Astrocyte (in vitro differentiated cells and primary cell): ENCODE measurements at regions not wholly inside any gene's neighbourhood (a gene's known extent, or its start where the extent isn't known, plus 50 kb on each side); places are given as distances from the start of the nearest gene placed in this dataset.

Experiments used
- DNase-seq: peaks from one replicate; pipeline ENCODE4 v3.0.0-alpha.2; 2010; ENCODE audit warnings: low read depth
- FAIRE-seq: peaks from 2 replicates; lab custom pipeline; 2011; peaks lifted over from hg19 to GRCh38; lab: Jason Lieb, UNC
- H2AFZ ChIP-seq: 2 replicates; pipeline ENCODE4 v1.6.0; 2012; ENCODE audit warnings: low read depth, low read length, inconsistent platforms
- H3K27ac ChIP-seq: 2 replicates; pipeline ENCODE4 v1.5.1; 2011; ENCODE audit warnings: low read depth, low read length, inconsistent platforms
- H3K27me3 ChIP-seq: 2 replicates; pipeline ENCODE4 v1.6.0; 2011; ENCODE audit warnings: low read length, inconsistent platforms; ENCODE audit not compliant: insufficient read depth
- H3K36me3 ChIP-seq: 2 replicates; pipeline ENCODE4 v1.5.1; 2011; ENCODE audit warnings: low read length, inconsistent platforms; ENCODE audit not compliant: insufficient read depth
- H3K4me1 ChIP-seq: 2 replicates; pipeline ENCODE4 v1.5.1; 2011; ENCODE audit warnings: low read length, inconsistent platforms; ENCODE audit not compliant: insufficient read depth
- H3K4me2 ChIP-seq: 2 replicates; pipeline ENCODE4 v1.6.0; 2012; ENCODE audit warnings: low read length, inconsistent platforms
- H3K4me3 ChIP-seq: 2 replicates; pipeline ENCODE4 v1.5.1; 2011; ENCODE audit warnings: low read depth, mild to moderate bottlenecking, low read length, inconsistent platforms; ENCODE audit not compliant: insufficient read depth
- H3K79me2 ChIP-seq: 2 replicates; pipeline ENCODE4 v1.6.0; 2012; ENCODE audit warnings: mild to moderate bottlenecking, low read length, inconsistent platforms; ENCODE audit not compliant: insufficient read depth
- H3K9ac ChIP-seq: 2 replicates; pipeline ENCODE4 v1.6.0; 2012; ENCODE audit warnings: mild to moderate bottlenecking, low read length, inconsistent platforms
- H3K9me3 ChIP-seq: 2 replicates; pipeline ENCODE4 v1.5.1; 2012; ENCODE audit warnings: low read depth, mild to moderate bottlenecking, low read length, inconsistent platforms; ENCODE audit not compliant: insufficient read depth
- H4K20me1 ChIP-seq: 2 replicates; pipeline ENCODE4 v1.6.0; 2012; ENCODE audit warnings: low read length, inconsistent platforms; ENCODE audit not compliant: insufficient read depth
- H3K27ac Mint-ChIP-seq: one replicate; pipeline ENCODE4 v1.8.0; 2021; ENCODE audit warnings: mild to moderate bottlenecking, mixed read lengths; ENCODE audit not compliant: unreplicated experiment
- H3K27me3 Mint-ChIP-seq: one replicate; pipeline ENCODE4 v1.8.0; 2021; ENCODE audit warnings: low read depth, mixed read lengths; ENCODE audit not compliant: unreplicated experiment
- H3K36me3 Mint-ChIP-seq: one replicate; pipeline ENCODE4 v1.8.0; 2021; ENCODE audit warnings: low read depth, mixed read lengths; ENCODE audit not compliant: unreplicated experiment
- H3K4me1 Mint-ChIP-seq: one replicate; pipeline ENCODE4 v1.8.0; 2021; ENCODE audit warnings: low read depth, mixed read lengths; ENCODE audit not compliant: unreplicated experiment
- H3K4me3 Mint-ChIP-seq: one replicate; pipeline ENCODE4 v1.8.0; 2021; ENCODE audit warnings: mild to moderate bottlenecking, moderate library complexity, mixed read lengths; ENCODE audit not compliant: unreplicated experiment
- H3K9me3 Mint-ChIP-seq: one replicate; pipeline ENCODE4 v1.8.0; 2021; ENCODE audit warnings: mild to moderate bottlenecking, mixed read lengths; ENCODE audit not compliant: unreplicated experiment
- CTCF ChIP-seq: IDR thresholded peaks from 2 replicates; pipeline ENCODE4 v1.5.1; 2011; ENCODE audit warnings: low read depth, mild to moderate bottlenecking, inconsistent platforms, low read length, moderate library complexity; ENCODE audit not compliant: insufficient read depth
- EZH2 ChIP-seq: IDR thresholded peaks from 2 replicates; pipeline ENCODE4 v1.6.1; 2012; ENCODE audit warnings: mild to moderate bottlenecking, low read length, inconsistent platforms; ENCODE audit not compliant: insufficient read depth

- Histone ChIP-seq H3K27ac (no peak overlapping the region), H2AFZ (no peak overlapping the region), H4K20me1 (no peaks in the 10 kb centered on the region), H3K4me1 (peaks cover 7% of the 10 kb centered on the region), H3K4me3 (no peak overlapping the region), H3K36me3 (no peaks in the 10 kb centered on the region), H3K27me3 (no peaks in the 10 kb centered on the region), H3K9me3 (no peaks in the 10 kb centered on the region), H3K4me2 (no peak overlapping the region), H3K79me2 (no peaks in the 10 kb centered on the region), H3K9ac (no peak overlapping the region)
- Mint-ChIP-seq H3K4me3 (no peak overlapping the region), H3K27ac (no peak overlapping the region), H3K36me3 (no peaks in the 10 kb centered on the region), H3K9me3 (no peaks in the 10 kb centered on the region), H3K27me3 (peaks cover 12% of the 10 kb centered on the region), H3K4me1 (no peaks in the 10 kb centered on the region)
- DNase-seq (no peak), FAIRE-seq (no peak)
- TF ChIP-seq CTCF, result no peak
- TF ChIP-seq EZH2, result no peak
These were observed 163.0 kb upstream of the KCNG1 start for GRCh38 chr20:51185861-51186260.

GRCh38 chr20:51185277-51185676, 162.4 kb upstream of the KCNG1 start:
- Histone ChIP-seq H3K79me2 (no peaks in the 10 kb centered on the region), H3K9me3 (no peaks in the 10 kb centered on the region), H2AFZ (no peak overlapping the region), H3K27me3 (no peaks in the 10 kb centered on the region), H3K4me1 (peaks cover 1% of the 10 kb centered on the region), H3K9ac (no peak overlapping the region), H3K27ac (no peak overlapping the region), H3K4me2 (no peak overlapping the region), H4K20me1 (no peaks in the 10 kb centered on the region), H3K36me3 (no peaks in the 10 kb centered on the region), H3K4me3 (no peak overlapping the region)
- Mint-ChIP-seq H3K27ac (no peak overlapping the region), H3K27me3 (peaks cover 12% of the 10 kb centered on the region), H3K36me3 (no peaks in the 10 kb centered on the region), H3K4me1 (no peaks in the 10 kb centered on the region), H3K4me3 (no peak overlapping the region), H3K9me3 (no peaks in the 10 kb centered on the region)
- DNase-seq, result no peak
- no peak for TF ChIP-seq EZH2
- no peak for TF ChIP-seq CTCF
- FAIRE-seq, result no peak

GRCh38 chr20:51184289-51184688, 161.4 kb upstream of the KCNG1 start:
- H3K4me1 Mint-ChIP-seq, result no peaks in the 10 kb centered on the region
- no peaks in the 10 kb centered on the region for H3K9me3 ChIP-seq
- no peak overlapping the region for H3K4me3 Mint-ChIP-seq
- no peak overlapping the region for H3K4me3 ChIP-seq
- no peaks in the 10 kb centered on the region for H3K79me2 ChIP-seq
- no peaks in the 10 kb centered on the region for H4K20me1 ChIP-seq
- no peaks in the 10 kb centered on the region for H3K36me3 Mint-ChIP-seq
- H3K36me3 ChIP-seq, result no peaks in the 10 kb centered on the region
- peak; percentile 42 for DNase-seq
- no peak overlapping the region for H3K4me2 ChIP-seq
- FAIRE-seq, result no peak
- no peaks in the 10 kb centered on the region for H3K27me3 ChIP-seq
- H3K9ac ChIP-seq, result no peak overlapping the region
- H3K27me3 Mint-ChIP-seq, result peaks cover 16% of the 10 kb centered on the region
- no peak overlapping the region for H2AFZ ChIP-seq
- H3K27ac ChIP-seq, result no peak overlapping the region
- H3K4me1 ChIP-seq, result no peaks in the 10 kb centered on the region
- no peaks in the 10 kb centered on the region for H3K9me3 Mint-ChIP-seq
- TF ChIP-seq CTCF (no peak), EZH2 (no peak)
- H3K27ac Mint-ChIP-seq, result no peak overlapping the region
